Kidney (tissue), 13 donors: ENCODE measurements at regions not wholly inside any gene's neighbourhood (a gene's known extent, or its start where the extent isn't known, plus 50 kb on each side); places are given as distances from the start of the nearest gene placed in this dataset.

ENCODE experiments used
- DNase-seq, 5 donors: peaks; one replicate each; pipeline ENCODE4 v3.0.0-alpha.2; 2013 to 2020
- FAIRE-seq: peaks from 2 replicates; lab custom pipeline; 2012; peaks lifted over from hg19 to GRCh38; lab: Jason Lieb, UNC
- H3K27ac ChIP-seq, 2 donors: one replicate each; pipeline ENCODE4 v1.7.0; 2013; ENCODE audit warnings: low read depth in 2 of 2, low read length in 2 of 2, inconsistent platforms in 1 of 2
- H3K27me3 ChIP-seq: one replicate; pipeline ENCODE4 v1.7.1; 2013; ENCODE audit warnings: low read length, inconsistent platforms; ENCODE audit not compliant: control insufficient read depth, insufficient read depth
- H3K36me3 ChIP-seq, 3 donors: one replicate each; pipeline versions ENCODE4 v1.7.0 to v1.7.1; 2013; ENCODE audit warnings: low read length in 3 of 3, control low read depth in 1 of 3, inconsistent platforms in 1 of 3; ENCODE audit not compliant: insufficient read depth in 3 of 3, control insufficient read depth in 2 of 3
- H3K4me1 ChIP-seq, 3 donors: one replicate each; pipeline versions ENCODE4 v1.7.0 to v1.7.1; 2013; ENCODE audit warnings: low read length in 3 of 3, inconsistent platforms in 1 of 3, low read depth in 1 of 3; ENCODE audit not compliant: control insufficient read depth in 2 of 3, insufficient read depth in 2 of 3
- H3K4me3 ChIP-seq, 3 donors: one replicate each; pipeline versions ENCODE4 v1.7.0 to v1.8.1; 2013; ENCODE audit warnings: low read length in 3 of 3, control low read depth in 1 of 3, inconsistent platforms in 1 of 3
- H3K9ac ChIP-seq, 3 donors: one replicate each; pipeline versions ENCODE4 v1.7.0 to v1.7.1; 2013; ENCODE audit warnings: low read length in 3 of 3, control low read depth in 1 of 3, inconsistent platforms in 1 of 3
- H3K9me3 ChIP-seq, 3 donors: one replicate each; pipeline versions ENCODE4 v1.7.0 to v1.7.1; 2013; ENCODE audit warnings: low read length in 3 of 3, control low read depth in 1 of 3, inconsistent platforms in 1 of 3; ENCODE audit not compliant: control insufficient read depth in 2 of 3, insufficient read depth in 1 of 3
- intact Hi-C: fragments of 100-400 bp; cut with DNase I; formaldehyde crosslinking; loops from one replicate; pipeline ENCODE4 v1.11.1; 2022
- TF ChIP-seq, protein P1 (sequence below): IDR thresholded peaks from 3 replicates; pipeline ENCODE4 v1.5.1; 2012; ENCODE audit warnings: mild to moderate bottlenecking, moderate library complexity, borderline replicate concordance; ENCODE audit not compliant: insufficient read depth; ENCODE audit errors: extremely low read depth
- donor health status: control.
- donor health status: control.
- donor health status: control.
- donor health status: control.
- donor health status: control.
- donor health status: DM: yes; HTN: yes; CAD: no.
- donor health status: Normal renal cell carcinoma (clear cell type).

DNA sequence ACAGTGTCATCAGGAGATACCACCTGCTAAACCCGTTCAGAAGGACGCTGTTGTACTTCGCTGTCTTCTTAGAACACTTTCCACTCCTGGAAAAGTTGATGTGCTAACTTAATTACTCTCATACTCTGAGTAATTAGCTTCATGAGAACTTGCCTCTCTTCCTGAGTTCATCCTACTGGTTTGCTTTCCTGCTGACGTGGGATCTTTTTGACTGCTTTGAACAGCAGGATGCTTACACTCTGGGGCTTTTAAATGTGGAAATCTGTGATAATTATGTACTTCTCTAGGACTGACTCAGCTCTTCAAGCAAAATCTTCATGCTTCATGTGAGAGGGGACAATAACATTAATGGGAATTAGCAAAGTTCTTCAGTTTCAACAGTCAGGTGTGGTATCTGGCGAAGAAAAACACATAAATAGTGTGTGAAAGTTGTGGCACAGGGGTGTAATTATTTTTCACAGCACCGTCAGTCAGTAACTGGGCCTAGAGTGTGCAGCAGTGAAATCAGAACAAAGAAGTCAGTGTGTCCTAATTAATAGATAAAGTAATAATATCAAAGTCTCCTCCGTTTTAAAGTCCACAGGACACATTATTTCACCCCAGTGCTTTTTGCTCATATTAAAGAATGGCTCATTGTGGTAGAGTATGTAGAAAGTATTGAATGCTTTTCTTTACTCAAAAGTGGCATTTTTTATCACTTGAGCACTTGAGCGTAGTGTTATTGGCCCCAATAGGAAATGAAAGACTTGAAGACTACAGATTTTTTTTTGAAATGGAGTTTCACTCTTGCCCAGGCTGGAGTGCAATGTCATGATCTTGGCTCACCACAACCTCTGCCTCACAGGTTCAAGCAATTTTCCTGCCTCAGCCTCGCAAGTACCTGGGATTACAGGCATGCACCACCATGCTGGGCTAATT, 140.9 kb upstream of the DMRT1 start:
- FAIRE-seq (no peak), DNase-seq (no peak)
- H3K36me3 ChIP-seq = no peaks in the 10 kb centered on the region
- no peaks in the 10 kb centered on the region for H3K9me3 ChIP-seq
- H3K27ac ChIP-seq = no peak overlapping the region
- no peak overlapping the region for H3K9ac ChIP-seq
- no peaks in the 10 kb centered on the region for H3K27me3 ChIP-seq
- H3K4me3 ChIP-seq = no peak overlapping the region
- TF ChIP-seq, protein P1, sequence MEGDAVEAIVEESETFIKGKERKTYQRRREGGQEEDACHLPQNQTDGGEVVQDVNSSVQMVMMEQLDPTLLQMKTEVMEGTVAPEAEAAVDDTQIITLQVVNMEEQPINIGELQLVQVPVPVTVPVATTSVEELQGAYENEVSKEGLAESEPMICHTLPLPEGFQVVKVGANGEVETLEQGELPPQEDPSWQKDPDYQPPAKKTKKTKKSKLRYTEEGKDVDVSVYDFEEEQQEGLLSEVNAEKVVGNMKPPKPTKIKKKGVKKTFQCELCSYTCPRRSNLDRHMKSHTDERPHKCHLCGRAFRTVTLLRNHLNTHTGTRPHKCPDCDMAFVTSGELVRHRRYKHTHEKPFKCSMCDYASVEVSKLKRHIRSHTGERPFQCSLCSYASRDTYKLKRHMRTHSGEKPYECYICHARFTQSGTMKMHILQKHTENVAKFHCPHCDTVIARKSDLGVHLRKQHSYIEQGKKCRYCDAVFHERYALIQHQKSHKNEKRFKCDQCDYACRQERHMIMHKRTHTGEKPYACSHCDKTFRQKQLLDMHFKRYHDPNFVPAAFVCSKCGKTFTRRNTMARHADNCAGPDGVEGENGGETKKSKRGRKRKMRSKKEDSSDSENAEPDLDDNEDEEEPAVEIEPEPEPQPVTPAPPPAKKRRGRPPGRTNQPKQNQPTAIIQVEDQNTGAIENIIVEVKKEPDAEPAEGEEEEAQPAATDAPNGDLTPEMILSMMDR = no peak
- H3K4me1 ChIP-seq = peaks cover 0 to 6% (median 2%) of the 10 kb centered on the region in 3 donors
- intact Hi-C loops = no loop called here

DNA sequence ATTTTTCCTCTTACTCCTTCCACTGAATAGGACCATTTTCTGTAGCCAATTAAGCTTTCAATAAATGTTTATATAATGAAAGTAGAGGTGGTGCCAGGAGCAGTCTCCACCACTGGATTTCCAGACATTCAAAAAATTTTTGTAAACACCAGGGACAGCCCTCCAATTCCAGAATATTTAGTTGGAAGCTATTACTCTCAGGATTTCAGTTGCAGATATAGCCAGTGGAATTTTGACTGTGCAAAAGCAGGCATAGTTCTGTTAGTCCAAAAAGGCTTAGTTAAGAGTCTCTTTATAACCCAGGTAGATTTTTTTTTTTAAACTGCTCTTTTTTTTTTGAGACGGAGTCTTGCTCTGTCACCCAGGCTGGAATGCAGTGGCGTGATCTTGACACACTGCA, 138.1 kb upstream of the DMRT1 start:
- intact Hi-C loops = no loop called here
- H3K9me3 ChIP-seq = no peaks in the 10 kb centered on the region
- H3K9ac ChIP-seq = no peak overlapping the region
- peak overlapping the region in 1 of 2 donors; percentile 14 for H3K27ac ChIP-seq
- no peak for DNase-seq
- H3K36me3 ChIP-seq = no peaks in the 10 kb centered on the region
- H3K4me1 ChIP-seq = peaks cover 0 to 3% (median 2%) of the 10 kb centered on the region in 3 donors
- H3K4me3 ChIP-seq = no peak overlapping the region
- H3K27me3 ChIP-seq = no peaks in the 10 kb centered on the region
- no peak for FAIRE-seq
- TF ChIP-seq, protein P1 = no peak

DNA sequence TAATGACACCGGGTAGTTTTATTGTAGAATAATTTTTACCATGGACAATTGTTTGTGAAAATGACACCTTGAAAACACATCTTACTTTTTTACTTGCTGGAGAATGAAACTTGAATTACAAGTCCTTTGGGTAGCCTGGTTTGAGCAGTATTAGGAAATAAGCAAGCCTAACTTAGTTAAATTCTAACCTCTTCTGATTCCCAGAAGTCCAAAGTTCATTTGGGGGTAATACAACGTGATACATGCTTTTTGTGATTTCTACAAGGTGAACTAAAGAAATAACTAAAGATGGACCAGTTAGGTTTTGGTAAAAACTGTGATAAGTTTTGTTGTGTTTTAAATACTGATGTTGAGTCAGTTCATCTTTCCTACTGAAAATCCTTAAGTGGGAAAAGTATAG, 135.4 kb upstream of the DMRT1 start:
- H3K9ac ChIP-seq = peak overlapping the region in 1 of 3 donors; percentile 37
- no peaks in the 10 kb centered on the region for H3K27me3 ChIP-seq
- peaks cover 3 to 8% (median 6%) of the 10 kb centered on the region in 3 donors for H3K4me1 ChIP-seq
- DNase-seq (peak in 1 of 5 donors; percentile 42), FAIRE-seq (peak; percentile 25)
- peaks cover 2 to 4% (median 3%) of the 10 kb centered on the region in 3 donors for H3K36me3 ChIP-seq
- TF ChIP-seq, protein P1 = no peak
- no peaks in the 10 kb centered on the region for H3K9me3 ChIP-seq
- H3K4me3 ChIP-seq = peak overlapping the region in 2 of 3 donors; percentile 60 to 72
- intact Hi-C loops = no loop called here
- H3K27ac ChIP-seq = peak overlapping the region; percentile 68 to 93
